ENCODE measurements at regions not wholly inside any gene's neighbourhood (a gene's known extent, or its start where the extent isn't known, plus 50 kb on each side); places are given as distances from the start of the nearest gene placed in this dataset.

GRCh38 chr5:98050583-98050982, 722.9 kb upstream of the RGMB start:
- H3K9me3 ChIP-seq (ENCODE audit: low read depth, low read length) = no peaks in the 10 kb centered on the region
- H3K9ac ChIP-seq (ENCODE audit: insufficient read length) = no peak overlapping the region
- H3K4me3 ChIP-seq = no peak overlapping the region
- no peaks in the 10 kb centered on the region for H3K36me3 ChIP-seq (ENCODE audit: insufficient read depth, low read length)
- TF ChIP-seq POLR2AphosphoS5 (IDR thresholded peaks at IDR 0.05; ENCODE audit: borderline replicate concordance, low read depth, low read length) (no peak), EZH2 (IDR thresholded peaks at IDR 0.05) (no peak), FOXP2 (optimal IDR thresholded peaks at IDR 0.05; ENCODE audit: control extremely low read depth, extremely low read length, insufficient read depth) (no peak)
- H3K27ac ChIP-seq = no peak overlapping the region
- DNase-seq (ENCODE audit: low read depth, low spot score) = no peak

DNA sequence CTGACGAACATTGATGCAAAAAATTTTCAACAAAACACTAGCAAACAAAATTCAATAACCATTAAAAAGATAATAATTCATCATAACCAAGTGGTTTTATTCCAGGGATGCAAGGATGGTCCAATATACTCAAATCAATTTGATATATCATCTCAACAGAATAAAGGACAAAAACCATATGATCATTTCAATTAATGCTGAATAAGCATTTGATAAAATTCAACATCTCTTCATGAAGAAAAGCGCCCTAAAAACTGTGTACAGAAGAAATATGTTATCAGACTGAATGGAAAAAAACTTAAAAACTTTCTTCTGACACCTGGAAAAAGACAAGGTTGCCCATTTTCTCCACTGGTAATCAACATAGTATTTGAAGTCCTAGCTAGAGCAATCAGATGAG, 720.3 kb upstream of the RGMB start:
- no peak for DNase-seq (ENCODE audit: low read depth, low spot score)
- Histone ChIP-seq H3K36me3 (ENCODE audit: insufficient read depth, low read length) (no peaks in the 10 kb centered on the region), H3K4me3 (no peak overlapping the region), H3K27ac (no peak overlapping the region), H3K9ac (ENCODE audit: insufficient read length) (no peak overlapping the region), H3K9me3 (ENCODE audit: low read depth, low read length) (no peaks in the 10 kb centered on the region)
- no peak for TF ChIP-seq POLR2AphosphoS5 (IDR thresholded peaks at IDR 0.05; ENCODE audit: borderline replicate concordance, low read depth, low read length)
- TF ChIP-seq FOXP2 (optimal IDR thresholded peaks at IDR 0.05; ENCODE audit: control extremely low read depth, extremely low read length, insufficient read depth) = no peak
- TF ChIP-seq EZH2 (IDR thresholded peaks at IDR 0.05) = no peak

GRCh38 chr5:98060148-98060547, 713.3 kb upstream of the RGMB start:
- Histone ChIP-seq H3K9me3 (ENCODE audit: low read depth, low read length) (no peaks in the 10 kb centered on the region), H3K27ac (no peak overlapping the region), H3K36me3 (ENCODE audit: insufficient read depth, low read length) (no peaks in the 10 kb centered on the region), H3K9ac (ENCODE audit: insufficient read length) (no peak overlapping the region), H3K4me3 (no peak overlapping the region)
- DNase-seq (ENCODE audit: low read depth, low spot score) = no peak
- TF ChIP-seq POLR2AphosphoS5 (IDR thresholded peaks at IDR 0.05; ENCODE audit: borderline replicate concordance, low read depth, low read length) = no peak
- no peak for TF ChIP-seq EZH2 (IDR thresholded peaks at IDR 0.05)
- no peak for TF ChIP-seq FOXP2 (optimal IDR thresholded peaks at IDR 0.05; ENCODE audit: control extremely low read depth, extremely low read length, insufficient read depth)

DNA sequence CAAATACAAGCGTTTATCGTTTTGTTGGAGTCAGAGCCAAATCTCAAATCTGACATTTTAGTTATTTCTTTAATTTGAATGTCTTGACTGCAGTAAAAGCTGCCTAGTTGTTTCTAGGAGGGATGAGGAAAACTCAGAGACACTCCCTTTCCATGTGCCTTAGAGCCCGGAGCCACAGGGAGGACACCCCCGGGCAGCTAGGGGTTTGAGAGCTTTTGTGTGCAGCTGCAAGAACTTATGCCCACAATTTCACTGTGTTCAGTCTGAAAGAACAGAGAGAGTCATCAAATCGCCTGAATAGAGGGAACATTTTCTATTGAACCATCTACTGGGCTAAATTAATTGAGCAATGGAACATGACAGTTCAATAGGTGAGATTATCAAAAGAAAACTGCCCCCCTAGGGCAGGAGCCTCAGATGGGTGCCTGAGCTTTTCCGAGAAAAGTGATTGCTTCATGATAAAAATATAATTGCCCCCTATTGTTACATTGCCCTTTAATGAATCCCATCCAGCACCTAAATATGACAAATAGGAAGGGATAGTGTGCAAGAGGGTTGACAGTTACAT, 709.3 kb upstream of the RGMB start:
- Histone ChIP-seq H3K36me3 (ENCODE audit: insufficient read depth, low read length) (no peaks in the 10 kb centered on the region), H3K9me3 (ENCODE audit: low read depth, low read length) (no peaks in the 10 kb centered on the region), H3K9ac (ENCODE audit: insufficient read length) (no peak overlapping the region), H3K4me3 (no peak overlapping the region), H3K27ac (no peak overlapping the region)
- TF ChIP-seq EZH2 (IDR thresholded peaks at IDR 0.05) (no peak), POLR2AphosphoS5 (IDR thresholded peaks at IDR 0.05; ENCODE audit: borderline replicate concordance, low read depth, low read length) (no peak), FOXP2 (optimal IDR thresholded peaks at IDR 0.05; ENCODE audit: control extremely low read depth, extremely low read length, insufficient read depth) (no peak)
- no peak for DNase-seq (ENCODE audit: low read depth, low spot score)

DNA sequence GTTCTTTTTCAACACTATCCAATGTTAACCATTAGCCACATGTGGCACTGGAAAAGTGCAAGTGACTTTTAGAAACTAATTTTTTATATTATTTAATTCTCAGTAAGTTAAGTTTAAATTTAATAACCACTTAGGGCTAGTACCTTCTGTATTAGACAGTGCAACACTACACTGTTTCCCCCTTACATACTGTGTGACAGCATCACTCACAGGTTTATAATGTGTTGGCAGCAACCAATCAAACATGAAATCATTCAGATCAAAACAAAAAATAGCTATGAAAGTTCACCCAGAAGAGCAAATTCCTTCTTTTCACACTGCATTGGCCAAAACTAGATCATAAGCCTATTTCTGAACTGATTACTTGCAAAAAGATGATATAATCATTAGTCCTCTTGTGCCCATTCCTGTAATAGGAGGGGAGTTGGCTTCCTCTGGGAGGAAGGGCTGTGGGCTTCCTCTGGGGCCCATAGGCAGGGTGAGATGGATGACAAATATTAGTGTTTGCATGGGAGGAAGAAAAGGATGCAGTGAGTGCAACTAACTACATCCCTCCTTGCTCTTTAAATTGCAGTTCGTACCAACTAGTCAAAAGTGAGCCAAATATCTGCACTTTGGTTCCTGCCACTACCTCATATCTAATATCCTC, 708.1 kb upstream of the RGMB start:
- Histone ChIP-seq H3K27ac (no peak overlapping the region), H3K36me3 (ENCODE audit: insufficient read depth, low read length) (no peaks in the 10 kb centered on the region), H3K9ac (ENCODE audit: insufficient read length) (no peak overlapping the region), H3K4me3 (no peak overlapping the region), H3K9me3 (ENCODE audit: low read depth, low read length) (no peaks in the 10 kb centered on the region)
- TF ChIP-seq EZH2 (IDR thresholded peaks at IDR 0.05) = no peak
- TF ChIP-seq FOXP2 (optimal IDR thresholded peaks at IDR 0.05; ENCODE audit: control extremely low read depth, extremely low read length, insufficient read depth) = no peak
- TF ChIP-seq POLR2AphosphoS5 (IDR thresholded peaks at IDR 0.05; ENCODE audit: borderline replicate concordance, low read depth, low read length) = no peak
- DNase-seq (ENCODE audit: low read depth, low spot score) = no peak

GRCh38 chr5:98066910-98067309, 706.6 kb upstream of the RGMB start:
- TF ChIP-seq EZH2 (IDR thresholded peaks at IDR 0.05) = no peak
- TF ChIP-seq FOXP2 (optimal IDR thresholded peaks at IDR 0.05; ENCODE audit: control extremely low read depth, extremely low read length, insufficient read depth) = no peak
- TF ChIP-seq POLR2AphosphoS5 (IDR thresholded peaks at IDR 0.05; ENCODE audit: borderline replicate concordance, low read depth, low read length) = no peak
- H3K9ac ChIP-seq (ENCODE audit: insufficient read length) = no peak overlapping the region
- no peak overlapping the region for H3K27ac ChIP-seq

GRCh38 chr5:98069876-98070512, 703.5 kb upstream of the RGMB start:
- no peak overlapping the region for H3K4me3 ChIP-seq

More at GRCh38 chr5:98066910-98067309, 706.6 kb upstream of the RGMB start:
- DNase-seq (ENCODE audit: low read depth, low spot score) = no peak
- no peak overlapping the region for H3K4me3 ChIP-seq
- no peaks in the 10 kb centered on the region for H3K9me3 ChIP-seq (ENCODE audit: low read depth, low read length)
- no peaks in the 10 kb centered on the region for H3K36me3 ChIP-seq (ENCODE audit: insufficient read depth, low read length)

GRCh38 chr5:98072921-98073320, 700.5 kb upstream of the RGMB start:
- Histone ChIP-seq H3K4me3 (no peak overlapping the region), H3K27ac (no peak overlapping the region), H3K36me3 (ENCODE audit: insufficient read depth, low read length) (no peaks in the 10 kb centered on the region), H3K9me3 (ENCODE audit: low read depth, low read length) (no peaks in the 10 kb centered on the region), H3K9ac (ENCODE audit: insufficient read length) (no peak overlapping the region)
- TF ChIP-seq POLR2AphosphoS5 (IDR thresholded peaks at IDR 0.05; ENCODE audit: borderline replicate concordance, low read depth, low read length) = no peak
- TF ChIP-seq FOXP2 (optimal IDR thresholded peaks at IDR 0.05; ENCODE audit: control extremely low read depth, extremely low read length, insufficient read depth) = no peak
- TF ChIP-seq EZH2 (IDR thresholded peaks at IDR 0.05) = no peak
- no peak for DNase-seq (ENCODE audit: low read depth, low spot score)

More at GRCh38 chr5:98069876-98070512, 703.5 kb upstream of the RGMB start:
- Histone ChIP-seq H3K27ac (no peak overlapping the region), H3K9me3 (ENCODE audit: low read depth, low read length) (no peaks in the 10 kb centered on the region), H3K36me3 (ENCODE audit: insufficient read depth, low read length) (no peaks in the 10 kb centered on the region), H3K9ac (ENCODE audit: insufficient read length) (no peak overlapping the region)
- no peak for DNase-seq (ENCODE audit: low read depth, low spot score)
- TF ChIP-seq EZH2 (IDR thresholded peaks at IDR 0.05) (no peak), FOXP2 (optimal IDR thresholded peaks at IDR 0.05; ENCODE audit: control extremely low read depth, extremely low read length, insufficient read depth) (no peak), POLR2AphosphoS5 (IDR thresholded peaks at IDR 0.05; ENCODE audit: borderline replicate concordance, low read depth, low read length) (no peak)

All from SK-N-MC (cell line).